Psoas muscle (tissue), 7 donors: ENCODE measurements at regions not wholly inside any gene's neighbourhood (a gene's known extent, or its start where the extent isn't known, plus 50 kb on each side); places are given as distances from the start of the nearest gene placed in this dataset.

ENCODE experiments used
- ATAC-seq, 4 donors: fragments of 200-7000 bp; cut with Tn5 transposase; one replicate each; pipeline ENCODE4 v1.9.1; 2020; ENCODE audit warnings: moderate library complexity in 3 of 4, mild to moderate bottlenecking in 2 of 4
- DNase-seq, 2 donors: peaks; one replicate each; pipeline ENCODE4 v3.0.0-alpha.2; 2020
- H3K27ac ChIP-seq: fragments of 200-600 bp; one replicate; pipeline ENCODE4 v1.8.0; 2022
- H3K27me3 ChIP-seq, 3 donors: fragments of 200-600 bp in 1 of 3; one replicate each; pipeline versions ENCODE4 v1.6.1 to v1.8.0; 2013 to 2022; ENCODE audit warnings: low read length in 2 of 3, mild to moderate bottlenecking in 2 of 3, moderate library complexity in 1 of 3; ENCODE audit not compliant: insufficient read depth in 3 of 3
- H3K36me3 ChIP-seq, 2 donors: fragments of 200-600 bp in 1 of 2; one replicate each; pipeline versions ENCODE4 v1.6.1 to v1.8.0; 2013 to 2022; ENCODE audit warnings: low read depth in 1 of 2, mild to moderate bottlenecking in 1 of 2, moderate library complexity in 1 of 2; ENCODE audit not compliant: insufficient read depth in 1 of 2
- H3K4me1 ChIP-seq: fragments of 200-600 bp; one replicate; pipeline ENCODE4 v1.8.0; 2022
- H3K4me3 ChIP-seq: fragments of 200-600 bp; one replicate; pipeline ENCODE4 v1.8.0; 2022; ENCODE audit warnings: mild to moderate bottlenecking
- H3K9me3 ChIP-seq: fragments of 200-600 bp; one replicate; pipeline ENCODE4 v1.8.0; 2022
- WGBS, 3 donors: extraction: QIAGEN DNeasy Blood & Tissue Kit; methylation state at CpG; one replicate each; pipeline versions ENCODE4 v1.1.6 to v1.1.7; 2013; 5-methylcytosine and 5-hydroxymethylcytosine counted together
- intact Hi-C, 2 donors: fragments of 100-400 bp; cut with DNase I; formaldehyde crosslinking; loops; one replicate each; pipeline versions ENCODE4 v1.11.0 to v1.14.2; 2022
- TF ChIP-seq, protein P1 (sequence below): fragments of 200-600 bp; IDR thresholded peaks from one replicate; pipeline ENCODE4 v1.8.0; 2022; ENCODE audit warnings: antibody characterized with exemption
- donor health status: healthy with polysubstance abuse.
- donor health status: DM: no; HTN: no; CAD: no; lungs with moderate emphysema.
- donor health status: Bipolar disorder and iron deficiency.
- donor health status: healthy.
- donor health status: DM: yes; HTN: yes; CAD: no.
- donor health status: DM: no; HTN: no; CAD: no.
- donor health status: DM: yes; HTN: yes; CAD: no.

DNA sequence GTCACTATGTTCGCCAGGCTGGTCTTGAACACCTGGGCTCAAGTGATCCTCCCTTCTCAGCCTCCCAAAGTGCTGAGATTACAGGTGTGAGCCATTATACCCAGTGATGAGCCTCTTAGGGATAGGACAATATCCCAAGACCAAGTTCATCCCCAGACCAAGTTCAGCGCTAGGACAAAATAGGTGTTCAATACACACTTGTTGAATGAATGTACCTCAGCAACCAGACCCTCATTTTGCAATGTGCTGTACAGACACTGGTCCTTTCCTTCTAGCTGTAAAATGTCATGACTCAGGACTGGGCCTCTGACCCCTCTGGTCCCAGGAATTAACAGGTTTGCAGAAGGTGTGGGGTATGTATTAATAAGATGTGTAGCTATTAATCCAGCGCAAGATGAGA, 246.0 kb downstream of the TSHZ3 start:
- TF ChIP-seq, protein P1, sequence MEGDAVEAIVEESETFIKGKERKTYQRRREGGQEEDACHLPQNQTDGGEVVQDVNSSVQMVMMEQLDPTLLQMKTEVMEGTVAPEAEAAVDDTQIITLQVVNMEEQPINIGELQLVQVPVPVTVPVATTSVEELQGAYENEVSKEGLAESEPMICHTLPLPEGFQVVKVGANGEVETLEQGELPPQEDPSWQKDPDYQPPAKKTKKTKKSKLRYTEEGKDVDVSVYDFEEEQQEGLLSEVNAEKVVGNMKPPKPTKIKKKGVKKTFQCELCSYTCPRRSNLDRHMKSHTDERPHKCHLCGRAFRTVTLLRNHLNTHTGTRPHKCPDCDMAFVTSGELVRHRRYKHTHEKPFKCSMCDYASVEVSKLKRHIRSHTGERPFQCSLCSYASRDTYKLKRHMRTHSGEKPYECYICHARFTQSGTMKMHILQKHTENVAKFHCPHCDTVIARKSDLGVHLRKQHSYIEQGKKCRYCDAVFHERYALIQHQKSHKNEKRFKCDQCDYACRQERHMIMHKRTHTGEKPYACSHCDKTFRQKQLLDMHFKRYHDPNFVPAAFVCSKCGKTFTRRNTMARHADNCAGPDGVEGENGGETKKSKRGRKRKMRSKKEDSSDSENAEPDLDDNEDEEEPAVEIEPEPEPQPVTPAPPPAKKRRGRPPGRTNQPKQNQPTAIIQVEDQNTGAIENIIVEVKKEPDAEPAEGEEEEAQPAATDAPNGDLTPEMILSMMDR, result no peak
- Histone ChIP-seq H3K27me3 (no peaks in the 10 kb centered on the region), H3K27ac (no peak overlapping the region), H3K4me1 (no peaks in the 10 kb centered on the region), H3K4me3 (no peak overlapping the region), H3K9me3 (no peaks in the 10 kb centered on the region), H3K36me3 (no peaks in the 10 kb centered on the region)
- WGBS, 3 donors, result 93 to 98% (median 97%) methylated on average over 3 of the region's 3 CpGs
- intact Hi-C loops, result no loop called here
- DNase-seq, result no peak
- no peak for ATAC-seq

DNA sequence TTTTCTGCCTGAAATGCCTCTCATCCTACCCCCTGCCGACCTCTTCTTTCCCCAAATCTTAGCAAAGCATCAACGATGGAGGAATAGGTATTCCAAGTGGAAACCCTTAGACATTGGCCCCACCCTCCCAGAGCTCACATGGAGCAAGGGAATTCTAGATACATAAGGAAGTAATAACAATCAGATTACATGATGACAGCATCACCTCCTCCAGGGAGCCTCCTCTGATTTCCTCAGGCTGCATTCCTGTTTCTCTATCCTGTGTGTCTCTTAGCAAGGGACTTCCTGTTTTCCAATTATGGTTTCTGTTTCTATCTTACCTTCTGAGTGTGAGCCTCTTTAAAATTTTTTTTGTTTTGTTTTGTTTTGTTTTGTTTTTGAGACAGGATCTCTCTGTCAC, 246.6 kb downstream of the TSHZ3 start:
- Histone ChIP-seq H3K4me1 (no peaks in the 10 kb centered on the region), H3K27me3 (no peaks in the 10 kb centered on the region), H3K9me3 (no peaks in the 10 kb centered on the region), H3K27ac (no peak overlapping the region), H3K4me3 (no peak overlapping the region), H3K36me3 (no peaks in the 10 kb centered on the region)
- intact Hi-C loops, result no loop called here
- TF ChIP-seq, protein P1, result no peak
- 63 to 77% (median 75%) methylated on average over 2 of the region's 2 CpGs for WGBS, 3 donors
- no peak for ATAC-seq
- no peak for DNase-seq

DNA sequence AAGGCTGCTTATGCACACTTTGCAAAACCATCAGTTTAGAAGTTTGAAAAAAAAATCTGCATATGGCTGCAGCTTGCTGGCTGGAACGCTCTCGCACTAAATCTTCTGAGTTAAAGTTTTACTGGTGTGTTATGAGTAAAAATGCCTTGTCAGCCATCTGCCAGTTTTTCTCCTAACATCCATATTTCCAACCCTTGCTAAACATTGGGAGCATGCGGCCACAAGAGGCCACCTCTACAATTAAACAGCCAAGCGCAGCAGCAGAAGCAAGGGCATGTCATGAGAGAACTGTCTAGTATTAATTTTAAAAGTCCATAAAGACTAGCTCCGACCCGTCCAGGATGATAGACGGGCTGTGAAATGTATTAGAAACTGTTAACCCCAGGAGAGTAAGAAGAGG, 248.3 kb downstream of the TSHZ3 start:
- H3K9me3 ChIP-seq, result no peaks in the 10 kb centered on the region
- no peak for DNase-seq
- no peaks in the 10 kb centered on the region for H3K36me3 ChIP-seq
- H3K27ac ChIP-seq, result no peak overlapping the region
- H3K4me1 ChIP-seq, result no peaks in the 10 kb centered on the region
- WGBS, 3 donors, result 65 to 80% (median 72%) methylated on average over 7 of the region's 7 CpGs
- TF ChIP-seq, protein P1, result no peak
- no peak for ATAC-seq
- no peaks in the 10 kb centered on the region for H3K27me3 ChIP-seq
- intact Hi-C loops, result no loop called here
- no peak overlapping the region for H3K4me3 ChIP-seq

DNA sequence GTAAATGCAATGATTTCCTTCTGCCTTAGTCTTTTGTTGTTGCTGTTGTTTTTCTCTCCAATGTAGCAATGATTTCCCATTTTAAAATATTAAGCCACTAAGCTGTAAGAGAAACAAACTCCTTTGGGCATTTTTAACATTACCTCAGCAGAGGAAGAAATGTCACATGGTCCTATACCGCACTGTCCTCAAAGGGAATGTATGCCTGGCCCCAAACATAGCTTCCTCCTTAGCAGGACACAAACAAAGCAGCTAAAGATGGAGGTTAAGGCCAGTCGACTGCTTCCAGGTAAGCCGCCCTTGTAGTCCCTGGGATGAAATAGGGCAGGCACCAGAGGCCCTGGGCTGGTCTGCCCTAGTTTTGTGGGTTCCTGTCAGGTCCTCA, 249.0 kb downstream of the TSHZ3 start:
- H3K9me3 ChIP-seq, result no peaks in the 10 kb centered on the region
- no peaks in the 10 kb centered on the region for H3K4me1 ChIP-seq
- no peaks in the 10 kb centered on the region for H3K36me3 ChIP-seq
- TF ChIP-seq, protein P1, result no peak
- ATAC-seq (no peak), DNase-seq (no peak)
- WGBS, 3 donors, result 81 to 85% (median 84%) methylated on average over 3 of the region's 3 CpGs
- intact Hi-C loops, result no loop called here
- H3K4me3 ChIP-seq, result no peak overlapping the region
- H3K27me3 ChIP-seq, result no peaks in the 10 kb centered on the region
- H3K27ac ChIP-seq, result no peak overlapping the region

DNA sequence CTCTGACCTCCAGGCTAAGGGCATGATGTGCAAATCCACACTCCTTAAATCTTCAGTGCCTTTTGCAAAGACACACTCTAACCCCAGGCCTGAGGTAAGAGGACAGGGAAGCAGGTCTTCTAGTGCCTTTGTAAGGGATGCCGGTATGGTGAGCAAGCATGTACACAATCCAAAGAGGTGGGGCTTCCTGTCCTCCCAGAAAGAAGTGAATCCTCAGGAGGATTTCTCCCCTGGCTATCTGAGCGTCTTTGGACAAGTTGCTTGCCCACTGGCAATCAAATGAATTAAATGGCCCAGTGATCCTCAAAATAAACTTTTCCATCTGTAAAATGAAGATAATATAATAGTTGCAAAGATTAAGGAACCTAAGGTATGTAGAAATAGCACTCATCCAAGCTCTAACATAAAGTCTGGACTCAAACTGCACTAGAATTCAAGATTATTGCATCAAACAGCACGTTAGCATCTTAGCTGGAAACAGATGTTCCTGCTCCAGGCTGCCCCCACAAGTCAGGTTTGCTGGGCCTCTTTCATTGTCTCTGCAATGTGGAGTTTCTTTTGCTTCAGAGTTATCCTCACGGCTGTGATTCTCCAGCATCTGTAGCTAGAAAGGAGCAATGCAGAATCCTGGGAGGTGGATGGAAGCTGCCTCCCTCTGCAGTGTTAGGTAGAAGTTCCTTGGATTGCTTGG, 249.6 kb downstream of the TSHZ3 start:
- Histone ChIP-seq H3K4me1 (no peaks in the 10 kb centered on the region), H3K9me3 (no peaks in the 10 kb centered on the region), H3K4me3 (no peak overlapping the region), H3K27me3 (no peaks in the 10 kb centered on the region), H3K27ac (no peak overlapping the region), H3K36me3 (no peaks in the 10 kb centered on the region)
- DNase-seq (no peak), ATAC-seq (no peak)
- intact Hi-C loops, result no loop called here
- 67 to 74% (median 72%) methylated on average over 4 of the region's 4 CpGs for WGBS, 3 donors
- TF ChIP-seq, protein P1, result no peak
